ENCODE measurements at regions not wholly inside any gene's neighbourhood (a gene's known extent, or its start where the extent isn't known, plus 50 kb on each side); places are given as distances from the start of the nearest gene placed in this dataset.

GRCh38 chr10:10687751-10688150 is 329.9 kb upstream of the CELF2 start:
- no peak for TF ChIP-seq EZH2phosphoT487 (IDR thresholded peaks at IDR 0.05; ENCODE audit: insufficient read depth, low read depth)
- no peak for TF ChIP-seq EZH2 (IDR thresholded peaks at IDR 0.05; ENCODE audit: insufficient read depth, poor library complexity, severe bottlenecking)
